Nephron progenitor cell (in vitro differentiated cells): ENCODE measurements at regions not wholly inside any gene's neighbourhood (a gene's known extent, or its start where the extent isn't known, plus 50 kb on each side); places are given as distances from the start of the nearest gene placed in this dataset.
A peak's percentile ranks its signal among the peaks of the same experiment; 100 is the strongest.

Source experiments
- DNase-seq: peaks from one replicate; pipeline ENCODE4 v3.0.0; 2021
- H3K27ac Mint-ChIP-seq: 2 replicates; pipeline ENCODE4 v1.8.0; 2021; ENCODE audit warnings: mild to moderate bottlenecking, moderate library complexity, mixed read lengths
- H3K27me3 Mint-ChIP-seq: 2 replicates; pipeline ENCODE4 v1.8.0; 2021; ENCODE audit warnings: mild to moderate bottlenecking, low read depth, mixed read lengths; ENCODE audit not compliant: poor library complexity
- H3K36me3 Mint-ChIP-seq: 2 replicates; pipeline ENCODE4 v1.8.0; 2021; ENCODE audit warnings: low read depth, mixed read lengths
- H3K4me1 Mint-ChIP-seq: 2 replicates; pipeline ENCODE4 v1.8.0; 2021; ENCODE audit warnings: mixed read lengths
- H3K4me3 Mint-ChIP-seq: 2 replicates; pipeline ENCODE4 v1.8.0; 2021; ENCODE audit warnings: mild to moderate bottlenecking, moderate library complexity, mixed read lengths
- H3K9me3 Mint-ChIP-seq: 2 replicates; pipeline ENCODE4 v1.8.0; 2021; ENCODE audit warnings: mild to moderate bottlenecking, moderate library complexity, mixed read lengths
- TF ChIP-seq, protein P1 (sequence below): fragments of 200-600 bp; sonication (generic); IDR thresholded peaks from 2 replicates; pipeline ENCODE4 v1.5.0; 2021; ENCODE audit warnings: antibody characterized with exemption

DNA sequence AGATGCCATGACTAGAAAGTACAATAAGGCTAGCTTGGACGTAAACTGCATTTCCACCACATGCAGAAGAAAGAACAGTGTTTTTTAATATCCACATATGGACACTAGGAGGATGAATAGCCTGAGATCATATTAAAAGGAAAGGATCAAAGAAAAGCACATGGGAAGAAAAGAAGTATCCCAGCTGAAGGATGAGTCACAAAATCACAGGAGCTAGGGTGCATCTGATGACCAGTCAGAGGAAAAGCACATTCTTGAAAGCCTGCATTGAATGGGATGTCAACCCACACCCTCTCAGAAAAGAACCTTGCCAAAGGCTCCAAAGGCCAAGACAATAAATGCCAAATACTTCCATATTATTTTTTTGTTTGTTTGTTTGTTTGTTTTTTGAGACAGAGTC is 56.8 kb upstream of the PRDX4 start:
- no peak overlapping the region for H3K4me3 Mint-ChIP-seq
- H3K36me3 Mint-ChIP-seq = no peaks in the 10 kb centered on the region
- TF ChIP-seq, protein P1, sequence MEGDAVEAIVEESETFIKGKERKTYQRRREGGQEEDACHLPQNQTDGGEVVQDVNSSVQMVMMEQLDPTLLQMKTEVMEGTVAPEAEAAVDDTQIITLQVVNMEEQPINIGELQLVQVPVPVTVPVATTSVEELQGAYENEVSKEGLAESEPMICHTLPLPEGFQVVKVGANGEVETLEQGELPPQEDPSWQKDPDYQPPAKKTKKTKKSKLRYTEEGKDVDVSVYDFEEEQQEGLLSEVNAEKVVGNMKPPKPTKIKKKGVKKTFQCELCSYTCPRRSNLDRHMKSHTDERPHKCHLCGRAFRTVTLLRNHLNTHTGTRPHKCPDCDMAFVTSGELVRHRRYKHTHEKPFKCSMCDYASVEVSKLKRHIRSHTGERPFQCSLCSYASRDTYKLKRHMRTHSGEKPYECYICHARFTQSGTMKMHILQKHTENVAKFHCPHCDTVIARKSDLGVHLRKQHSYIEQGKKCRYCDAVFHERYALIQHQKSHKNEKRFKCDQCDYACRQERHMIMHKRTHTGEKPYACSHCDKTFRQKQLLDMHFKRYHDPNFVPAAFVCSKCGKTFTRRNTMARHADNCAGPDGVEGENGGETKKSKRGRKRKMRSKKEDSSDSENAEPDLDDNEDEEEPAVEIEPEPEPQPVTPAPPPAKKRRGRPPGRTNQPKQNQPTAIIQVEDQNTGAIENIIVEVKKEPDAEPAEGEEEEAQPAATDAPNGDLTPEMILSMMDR = no peak
- no peaks in the 10 kb centered on the region for H3K9me3 Mint-ChIP-seq
- H3K4me1 Mint-ChIP-seq = no peaks in the 10 kb centered on the region
- DNase-seq = no peak
- peaks cover 11% of the 10 kb centered on the region for H3K27me3 Mint-ChIP-seq
- no peak overlapping the region for H3K27ac Mint-ChIP-seq

- H3K36me3 Mint-ChIP-seq = no peaks in the 10 kb centered on the region
- no peak for DNase-seq
- H3K27me3 Mint-ChIP-seq = peaks cover 2% of the 10 kb centered on the region
- TF ChIP-seq, protein P1 = no peak
- H3K27ac Mint-ChIP-seq = no peak overlapping the region
- no peaks in the 10 kb centered on the region for H3K4me1 Mint-ChIP-seq
- H3K9me3 Mint-ChIP-seq = no peaks in the 10 kb centered on the region
- no peak overlapping the region for H3K4me3 Mint-ChIP-seq
These were observed 54.4 kb upstream of the PRDX4 start for GRCh38 chrX:23612846-23613245.

- H3K27me3 Mint-ChIP-seq = no peaks in the 10 kb centered on the region
- H3K4me3 Mint-ChIP-seq = no peak overlapping the region
- no peaks in the 10 kb centered on the region for H3K36me3 Mint-ChIP-seq
- no peak for DNase-seq
- H3K9me3 Mint-ChIP-seq = no peaks in the 10 kb centered on the region
- H3K4me1 Mint-ChIP-seq = no peaks in the 10 kb centered on the region
- TF ChIP-seq, protein P1 = peak; percentile 79
- H3K27ac Mint-ChIP-seq = no peak overlapping the region
These were observed 50.9 kb upstream of the PRDX4 start for GRCh38 chrX:23616361-23616760.
